GM18502 (cell line): ENCODE measurements at regions not wholly inside any gene's neighbourhood (a gene's known extent, or its start where the extent isn't known, plus 50 kb on each side); places are given as distances from the start of the nearest gene placed in this dataset.
"Not testable (repeated sequence)": the region's sequence is repeated elsewhere in the genome, so short reads cannot be mapped to it uniquely, and the experiment has no call there.

Source experiments
- ATAC-seq: cut with Tn5 transposase; IDR thresholded peaks from one replicate; pipeline ENCODE4 v1.9.1; 2021; ENCODE audit warnings: mild to moderate bottlenecking; ENCODE audit not compliant: unreplicated experiment, poor library complexity

DNA sequence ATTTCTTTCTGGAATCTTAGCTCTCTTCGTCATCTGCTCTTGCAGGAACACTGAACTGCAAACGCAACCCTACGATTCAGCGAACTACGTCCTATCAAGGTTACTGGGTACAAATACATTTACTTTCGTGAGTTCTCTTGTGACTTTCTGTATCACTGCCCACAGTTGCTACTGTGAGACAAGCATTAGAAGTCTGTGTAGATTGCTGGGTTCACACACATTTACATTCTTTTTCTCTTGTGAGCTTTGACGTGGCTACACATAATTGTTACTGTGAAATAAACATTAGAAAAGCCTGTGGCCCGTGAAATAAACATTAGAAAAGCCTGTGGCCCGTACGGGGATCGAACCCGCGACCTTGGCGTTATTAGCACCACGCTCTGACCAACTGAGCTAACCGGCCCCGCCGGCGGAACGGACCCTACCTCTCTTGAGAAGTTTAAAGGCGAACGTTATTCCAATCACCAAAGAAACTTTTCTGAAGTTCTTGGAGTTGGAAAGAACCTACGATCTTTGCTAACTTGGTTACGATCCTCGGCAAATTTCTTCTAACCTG, 61.2 kb upstream of the ZNF322 start:
- not testable (repeated sequence) for ATAC-seq

- ATAC-seq = not testable (repeated sequence)
Measured at GRCh38 chr6:26730019-26730766, 70.6 kb upstream of the ZNF322 start.

- ATAC-seq = not testable (repeated sequence)
Measured at GRCh38 chr6:26734776-26735472, 75.4 kb upstream of the ZNF322 start.

DNA sequence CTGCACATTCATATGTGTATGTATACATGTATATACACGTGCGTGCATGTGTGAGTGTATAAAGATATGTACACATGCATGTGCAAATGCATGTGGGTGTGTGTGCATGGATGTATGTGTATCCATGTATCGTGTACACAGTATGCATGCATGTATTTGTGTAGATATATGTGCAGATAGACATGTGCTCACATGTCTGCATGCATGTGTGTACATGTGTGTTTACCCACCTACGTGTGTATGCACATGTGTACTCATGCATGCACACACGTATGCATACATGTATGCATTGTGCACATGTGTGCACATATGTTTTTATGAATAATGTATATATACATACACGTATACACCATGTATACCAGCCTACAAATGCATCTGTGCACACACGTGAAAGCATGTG, 80.3 kb upstream of the ZNF322 start:
- no peak for ATAC-seq

GRCh38 chr6:26743157-26743821, 83.7 kb upstream of the ZNF322 start:
- ATAC-seq = no peak

- ATAC-seq = no peak
Measured at GRCh38 chr6:26743941-26744699, 84.6 kb upstream of the ZNF322 start.

GRCh38 chr6:26744837-26745282, 85.3 kb upstream of the ZNF322 start:
- not testable (repeated sequence) for ATAC-seq

- ATAC-seq = not testable (repeated sequence)
Measured at GRCh38 chr6:26745964-26746363, 86.4 kb upstream of the ZNF322 start.

GRCh38 chr6:26749126-26749758, 89.7 kb upstream of the ZNF322 start:
- not testable (repeated sequence) for ATAC-seq

GRCh38 chr6:26749759-26750126, 90.2 kb upstream of the ZNF322 start:
- ATAC-seq = not testable (repeated sequence)

DNA sequence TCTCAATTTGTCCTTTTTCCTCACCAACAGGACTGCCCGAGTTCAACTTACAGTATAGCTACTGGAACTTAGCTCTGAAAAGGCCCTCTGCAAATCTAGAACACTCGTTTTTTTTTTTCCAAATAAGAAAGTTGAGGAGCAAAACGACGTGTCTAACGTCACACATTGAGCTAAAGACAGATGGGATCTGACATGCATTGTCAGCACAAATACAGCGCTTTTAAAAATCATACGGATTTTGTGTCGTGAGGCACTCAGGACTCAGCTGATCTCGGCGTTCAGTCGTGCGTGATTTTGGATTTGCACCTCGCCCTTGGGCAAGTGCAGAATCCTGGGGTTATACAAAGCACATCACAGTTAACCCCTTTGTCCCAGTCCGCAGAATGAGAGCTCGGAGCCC, 94.7 kb upstream of the ZNF322 start:
- no peak for ATAC-seq

GRCh38 chr6:26754801-26755200, 95.3 kb upstream of the ZNF322 start:
- ATAC-seq = not testable (repeated sequence)

DNA sequence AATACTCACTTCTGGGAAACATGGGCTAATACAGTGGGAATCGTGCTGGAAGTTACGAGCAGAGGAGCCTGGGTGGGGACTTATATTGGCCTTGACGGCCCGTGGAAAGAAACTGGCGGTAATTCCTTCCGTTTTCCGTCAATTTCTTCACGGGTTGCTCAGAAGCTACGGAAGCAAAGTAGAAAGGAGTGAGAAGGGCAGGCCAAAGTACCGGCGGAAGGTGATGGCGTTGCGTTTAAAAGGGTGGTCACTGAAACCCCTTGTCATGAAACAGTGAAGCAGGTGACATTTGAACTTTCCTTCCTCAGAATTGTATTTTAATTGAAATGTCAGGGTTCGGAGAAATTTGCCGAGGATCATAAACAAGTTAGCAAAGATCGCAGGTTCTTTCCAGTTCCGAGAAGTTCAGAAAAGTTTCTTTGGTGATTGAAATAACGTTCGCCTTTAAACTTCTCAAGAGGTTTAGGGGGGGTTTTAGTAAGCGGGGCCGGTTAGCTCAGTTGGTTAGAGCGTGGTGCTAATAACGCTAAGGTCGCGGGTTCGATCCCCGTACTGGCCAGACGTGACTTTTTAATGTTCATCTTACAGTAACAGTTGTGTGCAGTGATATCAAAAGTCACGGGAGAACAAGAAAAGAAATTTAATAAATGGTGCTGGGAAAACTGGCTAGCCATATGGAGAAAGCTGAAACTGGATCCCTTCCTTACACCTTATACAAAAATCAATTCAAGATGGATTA, 96.7 kb upstream of the ZNF322 start:
- ATAC-seq = not testable (repeated sequence)

DNA sequence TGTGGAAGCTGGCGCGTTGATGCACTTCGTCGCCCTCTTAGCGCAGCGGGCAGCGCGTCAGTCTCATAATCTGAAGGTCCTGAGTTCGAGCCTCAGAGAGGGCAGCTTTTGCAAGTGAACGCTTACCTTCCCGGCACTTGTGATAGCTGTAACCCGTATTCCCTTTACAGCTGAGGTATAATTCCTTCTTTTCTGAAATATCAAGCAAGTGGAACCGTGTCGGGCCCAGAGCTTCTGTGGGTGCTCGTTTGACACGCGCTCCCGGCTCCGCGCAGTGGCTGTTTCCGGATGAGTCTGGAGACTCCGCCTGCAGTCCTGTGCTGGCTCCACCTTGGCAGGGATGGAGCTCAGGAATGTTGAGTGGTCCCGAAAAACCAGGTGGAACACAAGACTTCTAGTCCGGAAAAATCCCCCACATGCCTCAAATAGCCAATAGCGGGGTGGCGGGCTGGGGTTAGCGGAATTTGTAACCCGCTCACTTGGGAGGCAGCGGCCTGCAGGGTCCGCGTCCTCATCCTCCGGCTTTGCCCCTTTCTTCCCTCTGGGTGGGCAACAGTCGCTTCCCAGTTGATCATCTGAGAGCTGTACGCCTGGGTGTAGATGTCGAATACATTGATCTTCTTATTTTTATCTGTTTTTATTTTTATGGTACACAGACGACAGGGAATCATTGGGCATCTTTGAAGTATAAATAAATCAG, 106.8 kb upstream of the ZNF322 start:
- not testable (repeated sequence) for ATAC-seq

- not testable (repeated sequence) for ATAC-seq
Measured at GRCh38 chr6:26770941-26771666, 111.6 kb upstream of the ZNF322 start.

GRCh38 chr6:26773414-26773813, 113.9 kb upstream of the ZNF322 start:
- ATAC-seq = not testable (repeated sequence)

DNA sequence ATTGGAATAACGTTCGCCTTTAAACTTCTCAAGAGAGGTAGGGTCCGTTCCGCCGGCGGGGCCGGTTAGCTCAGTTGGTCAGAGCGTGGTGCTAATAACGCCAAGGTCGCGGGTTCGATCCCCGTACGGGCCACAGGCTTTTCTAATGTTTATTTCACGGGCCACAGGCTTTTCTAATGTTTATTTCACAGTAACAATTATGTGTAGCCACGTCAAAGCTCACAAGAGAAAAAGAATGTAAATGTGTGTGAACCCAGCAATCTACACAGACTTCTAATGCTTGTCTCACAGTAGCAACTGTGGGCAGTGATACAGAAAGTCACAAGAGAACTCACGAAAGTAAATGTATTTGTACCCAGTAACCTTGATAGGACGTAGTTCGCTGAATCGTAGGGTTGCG, 121.0 kb upstream of the ZNF322 start:
- ATAC-seq = not testable (repeated sequence)
